ENCODE measurements at regions not wholly inside any gene's neighbourhood (a gene's known extent, or its start where the extent isn't known, plus 50 kb on each side); places are given as distances from the start of the nearest gene placed in this dataset.

GRCh38 chr9:105039175-105039799, 111.3 kb upstream of the ABCA1 start:
- TF ChIP-seq CTCF (IDR thresholded peaks at IDR 0.05) = no peak
- no peak for TF ChIP-seq POLR2A (IDR thresholded peaks at IDR 0.05)
